T-cell (primary cell): ENCODE measurements at regions not wholly inside any gene's neighbourhood (a gene's known extent, or its start where the extent isn't known, plus 50 kb on each side); places are given as distances from the start of the nearest gene placed in this dataset.

Experiments used
- ATAC-seq, 4 experiments: fragments of 200-7000 bp in 3 of 4; fragments of 150-1000 bp in 1 of 4; cut with Tn5 transposase; replicated peaks in 1 of 4; 1 replicate in 3 of 4; 2 replicates in 1 of 4; pipeline ENCODE4 v1.10.0; 2021; ENCODE audit warnings: moderate library complexity in 3 of 4, mild to moderate bottlenecking in 2 of 4, moderate number of reproducible peaks in 1 of 4
- CTCF ChIA-PET, 2 donors: fragments of 300-600 bp; sonication (Branson Sonifier 250); formaldehyde crosslinking; loops; one replicate each; lab custom pipeline; 2022; ENCODE audit warnings: antibody characterized with exemption in 2 of 2; lab: Charles Lee
- POLR2A ChIA-PET, 2 donors: fragments of 300-600 bp; sonication (Branson Sonifier 250); formaldehyde crosslinking; loops; one replicate each; lab custom pipeline; 2022; ENCODE audit warnings: antibody characterized with exemption in 2 of 2; lab: Charles Lee
- DNase-seq, 35 experiments: peaks; one replicate each; pipeline versions ENCODE4 v3.0.0 to v3.0.0-alpha.2; 2013 to 2023
- H3K27ac ChIP-seq: one replicate; pipeline ENCODE4 v1.5.1; 2013; ENCODE audit warnings: low read length
- H3K27me3 ChIP-seq, 2 experiments: replicated peaks in 1 of 2; 1 replicate in 1 of 2; 2 replicates in 1 of 2; pipeline versions ENCODE4 v1.6.1 to v1.7.0; 2013; ENCODE audit warnings: low read length in 1 of 2, mixed read lengths in 1 of 2; ENCODE audit not compliant: control insufficient read depth in 2 of 2, insufficient read depth in 2 of 2; ENCODE audit errors: extremely low read depth in 1 of 2
- H3K36me3 ChIP-seq, 2 donors: 1 replicate in 1 of 2; 2 replicates in 1 of 2; pipeline versions ENCODE4 v1.6.1 to v1.7.0; 2013; ENCODE audit warnings: low read length in 1 of 2; ENCODE audit not compliant: control insufficient read depth in 2 of 2, insufficient read depth in 1 of 2; ENCODE audit errors: extremely low read depth in 1 of 2
- H3K4me1 ChIP-seq, 2 experiments: 1 replicate in 1 of 2; 2 replicates in 1 of 2; pipeline versions ENCODE4 v1.6.1 to v1.7.0; 2013; ENCODE audit warnings: low read length in 2 of 2, mixed read lengths in 1 of 2; ENCODE audit not compliant: insufficient read depth in 2 of 2, control insufficient read depth in 1 of 2; ENCODE audit errors: extremely low read depth in 1 of 2
- H3K4me3 ChIP-seq, 2 donors: 1 replicate in 1 of 2; 2 replicates in 1 of 2; pipeline versions ENCODE4 v1.5.1 to v1.7.0; 2013; ENCODE audit warnings: mild to moderate bottlenecking in 2 of 2, low read length in 1 of 2, moderate library complexity in 1 of 2; ENCODE audit not compliant: control insufficient read depth in 1 of 2; ENCODE audit errors: extremely low read depth in 1 of 2
- H3K9me3 ChIP-seq: 2 replicates; pipeline ENCODE4 v1.7.0; 2013
- H3K27ac Mint-ChIP-seq, 2 donors: one replicate each; pipeline ENCODE4 v1.8.0; 2020 to 2021; ENCODE audit warnings: mild to moderate bottlenecking in 2 of 2, mixed read lengths in 2 of 2
- H3K27me3 Mint-ChIP-seq, 2 donors: one replicate each; pipeline ENCODE4 v1.8.0; 2021 to 2022; ENCODE audit warnings: mixed read lengths in 2 of 2
- H3K36me3 Mint-ChIP-seq: one replicate; pipeline ENCODE4 v1.8.0; 2021; ENCODE audit warnings: mixed read lengths
- H3K4me1 Mint-ChIP-seq, 3 donors: one replicate each; pipeline ENCODE4 v1.8.0; 2020 to 2022; ENCODE audit warnings: mixed read lengths in 3 of 3, mild to moderate bottlenecking in 1 of 3
- H3K4me3 Mint-ChIP-seq, 3 donors: one replicate each; pipeline ENCODE4 v1.8.0; 2020 to 2022; ENCODE audit warnings: mild to moderate bottlenecking in 3 of 3, mixed read lengths in 3 of 3, moderate library complexity in 3 of 3
- H3K9me3 Mint-ChIP-seq, 3 donors: one replicate each; pipeline ENCODE4 v1.8.0; 2020 to 2022; ENCODE audit warnings: mixed read lengths in 3 of 3
- WGBS: methylation state at CpG from one replicate; pipeline ENCODE4 v1.1.5; 2013; ENCODE audit warnings: missing lambda C conversion rate; ENCODE audit not compliant: insufficient coverage; 5-methylcytosine and 5-hydroxymethylcytosine counted together

- Histone ChIP-seq H3K36me3 (no peaks in the 10 kb centered on the region), H3K9me3 (no peaks in the 10 kb centered on the region), H3K27me3 (peaks cover 2 to 16% of the 10 kb centered on the region in 2 experiments), H3K4me3 (no peak overlapping the region), H3K4me1 (no peaks in the 10 kb centered on the region), H3K27ac (no peak overlapping the region)
- 86% methylated on average over 1 of the region's 3 CpGs for WGBS
- no peaks in the 10 kb centered on the region for H3K4me1 Mint-ChIP-seq
- no peak overlapping the region for H3K4me3 Mint-ChIP-seq
- CTCF ChIA-PET = no interaction called here
- no peak for DNase-seq
- H3K9me3 Mint-ChIP-seq = no peaks in the 10 kb centered on the region
- H3K27ac Mint-ChIP-seq = no peak overlapping the region
- peaks cover 38 to 39% of the 10 kb centered on the region in 2 donors for H3K27me3 Mint-ChIP-seq
- POLR2A ChIA-PET = no interaction called here
- no peak for ATAC-seq
- no peaks in the 10 kb centered on the region for H3K36me3 Mint-ChIP-seq
These were observed 127.6 kb downstream of the HSD17B3 start for GRCh38 chr9:96174371-96174770.

DNA sequence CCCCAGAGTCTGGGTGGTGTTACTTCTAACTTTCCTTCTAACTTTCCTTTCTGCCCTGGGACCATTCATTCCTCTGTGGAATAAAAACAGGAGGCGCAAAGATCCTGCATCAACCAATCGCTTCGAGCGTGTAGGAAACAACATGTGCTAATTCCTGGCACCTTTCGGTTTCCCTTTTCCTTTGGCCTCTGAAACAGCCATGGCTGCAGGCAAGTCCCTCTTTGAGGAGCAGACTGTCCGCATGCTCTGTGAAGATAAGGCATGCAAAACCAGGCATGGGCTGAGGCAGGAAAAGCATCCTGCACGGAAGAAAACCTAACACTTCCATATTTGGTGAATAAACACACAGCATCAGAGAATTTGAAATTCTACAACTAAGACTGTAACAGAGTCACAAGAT, 128.3 kb downstream of the HSD17B3 start:
- DNase-seq (no peak), ATAC-seq (no peak)
- H3K4me1 Mint-ChIP-seq = no peaks in the 10 kb centered on the region
- Histone ChIP-seq H3K4me1 (no peaks in the 10 kb centered on the region), H3K36me3 (no peaks in the 10 kb centered on the region), H3K9me3 (no peaks in the 10 kb centered on the region), H3K27me3 (peaks cover 2 to 20% of the 10 kb centered on the region in 2 experiments), H3K4me3 (no peak overlapping the region), H3K27ac (no peak overlapping the region)
- no peak overlapping the region for H3K4me3 Mint-ChIP-seq
- no peaks in the 10 kb centered on the region for H3K36me3 Mint-ChIP-seq
- H3K27ac Mint-ChIP-seq = no peak overlapping the region
- H3K9me3 Mint-ChIP-seq = no peaks in the 10 kb centered on the region
- CTCF ChIA-PET = no interaction called here
- POLR2A ChIA-PET = no interaction called here
- H3K27me3 Mint-ChIP-seq = peaks cover 36 to 40% of the 10 kb centered on the region in 2 donors
- WGBS = 85% methylated on average over 7 of the region's 7 CpGs

DNA sequence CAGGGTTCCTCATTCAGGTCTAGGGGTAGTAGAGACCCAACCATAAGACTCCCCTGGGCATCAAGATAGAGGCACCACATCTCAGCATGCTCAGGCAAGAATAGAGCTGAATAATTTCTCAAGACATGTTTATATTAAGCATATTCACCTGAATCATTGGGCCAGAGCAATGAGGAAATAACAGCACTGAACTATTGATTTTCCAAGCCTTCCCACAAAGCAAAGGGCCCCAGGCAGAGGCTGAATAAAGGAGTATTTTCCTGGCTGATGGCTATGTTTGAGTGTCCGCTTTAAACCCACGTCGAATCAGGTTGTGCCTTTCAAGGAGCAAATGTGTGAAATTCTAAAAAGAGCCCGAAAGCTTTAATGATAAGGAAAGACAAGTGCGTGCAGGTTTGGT, 129.2 kb downstream of the HSD17B3 start:
- Mint-ChIP-seq H3K27me3 (peaks cover 31 to 38% of the 10 kb centered on the region in 2 donors), H3K27ac (no peak overlapping the region), H3K9me3 (no peaks in the 10 kb centered on the region), H3K36me3 (no peaks in the 10 kb centered on the region), H3K4me1 (no peaks in the 10 kb centered on the region), H3K4me3 (no peak overlapping the region)
- H3K4me1 ChIP-seq = no peaks in the 10 kb centered on the region
- no peaks in the 10 kb centered on the region for H3K9me3 ChIP-seq
- ChIA-PET POLR2A (no interaction called here), CTCF (no interaction called here)
- ATAC-seq = no peak
- H3K27me3 ChIP-seq = peaks cover 2 to 21% of the 10 kb centered on the region in 2 experiments
- no peak for DNase-seq
- no peak overlapping the region for H3K27ac ChIP-seq
- no peaks in the 10 kb centered on the region for H3K36me3 ChIP-seq
- H3K4me3 ChIP-seq = no peak overlapping the region
- 96% methylated on average over 5 of the region's 5 CpGs for WGBS

GRCh38 chr9:96171728-96172127, 130.2 kb downstream of the HSD17B3 start:
- H3K4me3 Mint-ChIP-seq = no peak overlapping the region
- ATAC-seq (no peak), DNase-seq (no peak)
- H3K36me3 ChIP-seq = no peaks in the 10 kb centered on the region
- CTCF ChIA-PET = no interaction called here
- H3K27me3 Mint-ChIP-seq = peaks cover 27 to 32% of the 10 kb centered on the region in 2 donors
- H3K4me3 ChIP-seq = no peak overlapping the region
- POLR2A ChIA-PET = no interaction called here
- WGBS = 94% methylated on average over 4 of the region's 6 CpGs
- no peaks in the 10 kb centered on the region for H3K4me1 ChIP-seq
- H3K9me3 Mint-ChIP-seq = no peaks in the 10 kb centered on the region
- H3K9me3 ChIP-seq = no peaks in the 10 kb centered on the region
- H3K27me3 ChIP-seq = peaks cover 2 to 21% of the 10 kb centered on the region in 2 experiments
- H3K4me1 Mint-ChIP-seq = no peaks in the 10 kb centered on the region
- H3K27ac Mint-ChIP-seq = no peak overlapping the region
- H3K36me3 Mint-ChIP-seq = no peaks in the 10 kb centered on the region
- no peak overlapping the region for H3K27ac ChIP-seq

- Mint-ChIP-seq H3K4me3 (no peak overlapping the region), H3K9me3 (no peaks in the 10 kb centered on the region), H3K27me3 (peaks cover 23 to 32% of the 10 kb centered on the region in 2 donors), H3K4me1 (no peaks in the 10 kb centered on the region), H3K36me3 (no peaks in the 10 kb centered on the region), H3K27ac (no peak overlapping the region)
- Histone ChIP-seq H3K4me1 (no peaks in the 10 kb centered on the region), H3K36me3 (no peaks in the 10 kb centered on the region), H3K9me3 (no peaks in the 10 kb centered on the region), H3K27ac (no peak overlapping the region), H3K4me3 (no peak overlapping the region), H3K27me3 (peaks cover 2 to 21% of the 10 kb centered on the region in 2 experiments)
- DNase-seq (no peak), ATAC-seq (no peak)
- POLR2A ChIA-PET = no interaction called here
- 66% methylated on average over 4 of the region's 6 CpGs for WGBS
- CTCF ChIA-PET = no interaction called here
These were observed 132.1 kb downstream of the HSD17B3 start for GRCh38 chr9:96169901-96170300.

DNA sequence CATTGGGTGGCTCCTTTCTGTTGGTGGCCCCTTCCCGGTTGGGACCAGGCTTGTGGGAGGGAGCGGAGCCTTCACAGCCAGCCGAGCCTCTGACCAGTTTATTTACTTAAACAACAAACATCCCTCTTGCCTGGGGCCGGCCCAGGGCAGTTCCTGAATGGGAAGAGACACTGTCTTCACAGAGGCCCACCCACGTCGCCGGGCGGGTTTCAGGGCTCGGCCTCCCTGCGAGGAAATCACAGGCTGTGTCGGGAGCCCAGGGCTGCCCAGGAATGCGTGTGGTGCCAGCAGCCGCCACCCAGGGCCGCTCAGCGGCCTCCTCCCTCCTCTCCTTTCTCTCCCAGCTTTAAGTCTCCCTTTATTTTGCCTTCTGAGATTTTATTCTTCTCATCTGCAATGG, 132.5 kb downstream of the HSD17B3 start:
- Mint-ChIP-seq H3K9me3 (no peaks in the 10 kb centered on the region), H3K27ac (no peak overlapping the region), H3K27me3 (peaks cover 23 to 32% of the 10 kb centered on the region in 2 donors), H3K36me3 (no peaks in the 10 kb centered on the region), H3K4me3 (no peak overlapping the region), H3K4me1 (no peaks in the 10 kb centered on the region)
- CTCF ChIA-PET = no interaction called here
- Histone ChIP-seq H3K27me3 (peaks cover 2 to 19% of the 10 kb centered on the region in 2 experiments), H3K4me3 (no peak overlapping the region), H3K27ac (no peak overlapping the region), H3K36me3 (no peaks in the 10 kb centered on the region), H3K9me3 (no peaks in the 10 kb centered on the region), H3K4me1 (no peaks in the 10 kb centered on the region)
- POLR2A ChIA-PET = no interaction called here
- DNase-seq (no peak), ATAC-seq (no peak)
- WGBS = 82% methylated on average over 6 of the region's 15 CpGs

- no peak for ATAC-seq
- peaks cover 19 to 31% of the 10 kb centered on the region in 2 donors for H3K27me3 Mint-ChIP-seq
These were observed 133.1 kb downstream of the HSD17B3 start for GRCh38 chr9:96168882-96169281.

More at GRCh38 chr9:96168882-96169281, 133.1 kb downstream of the HSD17B3 start:
- H3K27ac Mint-ChIP-seq = no peak overlapping the region
- Histone ChIP-seq H3K27ac (no peak overlapping the region), H3K4me3 (no peak overlapping the region), H3K9me3 (no peaks in the 10 kb centered on the region), H3K27me3 (peaks cover 2 to 21% of the 10 kb centered on the region in 2 experiments), H3K4me1 (no peaks in the 10 kb centered on the region), H3K36me3 (no peaks in the 10 kb centered on the region)
- ChIA-PET CTCF (no interaction called here), POLR2A (no interaction called here)
- H3K4me3 Mint-ChIP-seq = no peak overlapping the region
- no peak for DNase-seq
- WGBS = 89% methylated on average over 5 of the region's 10 CpGs
- H3K4me1 Mint-ChIP-seq = no peaks in the 10 kb centered on the region
- H3K36me3 Mint-ChIP-seq = no peaks in the 10 kb centered on the region
- H3K9me3 Mint-ChIP-seq = no peaks in the 10 kb centered on the region
